GM18505 (cell line): ENCODE measurements at regions not wholly inside any gene's neighbourhood (a gene's known extent, or its start where the extent isn't known, plus 50 kb on each side); places are given as distances from the start of the nearest gene placed in this dataset.

Experiments used
- ATAC-seq: cut with Tn5 transposase; IDR thresholded peaks from one replicate; pipeline ENCODE4 v1.9.1; 2021; ENCODE audit not compliant: unreplicated experiment
- POLR2A ChIP-seq: IDR thresholded peaks from 4 replicates; pipeline ENCODE4 v1.6.1; 2011; ENCODE audit warnings: borderline replicate concordance; ENCODE audit not compliant: insufficient read depth, insufficient read length; ENCODE audit errors: extremely low read depth

GRCh38 chr7:82567356-82567755 lies 123.8 kb upstream of the CACNA2D1 start:
- no peak for ATAC-seq
- TF ChIP-seq POLR2A: no peak

GRCh38 chr7:82566752-82567151 lies 123.2 kb upstream of the CACNA2D1 start:
- ATAC-seq: no peak
- TF ChIP-seq POLR2A: no peak

GRCh38 chr7:82562716-82563404 lies 119.3 kb upstream of the CACNA2D1 start:
- ATAC-seq: no peak
- no peak for TF ChIP-seq POLR2A

- peak; percentile 78 for ATAC-seq
- TF ChIP-seq POLR2A: no peak
Measured at GRCh38 chr7:82559193-82559805, 115.7 kb upstream of the CACNA2D1 start.

GRCh38 chr7:82549616-82550285 lies 106.2 kb upstream of the CACNA2D1 start:
- no peak for TF ChIP-seq POLR2A
- no peak for ATAC-seq

GRCh38 chr7:82548141-82548688 lies 104.6 kb upstream of the CACNA2D1 start:
- no peak for TF ChIP-seq POLR2A
- ATAC-seq: no peak

GRCh38 chr7:82542665-82543064 lies 99.1 kb upstream of the CACNA2D1 start:
- no peak for TF ChIP-seq POLR2A
- no peak for ATAC-seq

- no peak for TF ChIP-seq POLR2A
- no peak for ATAC-seq
Measured at GRCh38 chr7:82539969-82540368, 96.4 kb upstream of the CACNA2D1 start.

- no peak for TF ChIP-seq POLR2A
- ATAC-seq: no peak
Measured at GRCh38 chr7:82534684-82535083, 91.1 kb upstream of the CACNA2D1 start.

- no peak for TF ChIP-seq POLR2A
- no peak for ATAC-seq
Measured at GRCh38 chr7:82530361-82530760, 86.8 kb upstream of the CACNA2D1 start.

GRCh38 chr7:82528577-82529310 lies 85.2 kb upstream of the CACNA2D1 start:
- ATAC-seq: no peak
- TF ChIP-seq POLR2A: no peak

GRCh38 chr7:82527851-82528250 lies 84.3 kb upstream of the CACNA2D1 start:
- no peak for ATAC-seq

GRCh38 chr7:82521906-82522445 lies 78.4 kb upstream of the CACNA2D1 start:
- no peak for ATAC-seq
- TF ChIP-seq POLR2A: no peak

More at GRCh38 chr7:82527851-82528250, 84.3 kb upstream of the CACNA2D1 start:
- TF ChIP-seq POLR2A: no peak
